HG02642 (cell line): ENCODE measurements at regions not wholly inside any gene's neighbourhood (a gene's known extent, or its start where the extent isn't known, plus 50 kb on each side); places are given as distances from the start of the nearest gene placed in this dataset.

Experiments used
- ATAC-seq: cut with Tn5 transposase; IDR thresholded peaks from one replicate; pipeline ENCODE4 v1.9.1; 2021; ENCODE audit warnings: mild to moderate bottlenecking; ENCODE audit not compliant: unreplicated experiment, poor library complexity

DNA sequence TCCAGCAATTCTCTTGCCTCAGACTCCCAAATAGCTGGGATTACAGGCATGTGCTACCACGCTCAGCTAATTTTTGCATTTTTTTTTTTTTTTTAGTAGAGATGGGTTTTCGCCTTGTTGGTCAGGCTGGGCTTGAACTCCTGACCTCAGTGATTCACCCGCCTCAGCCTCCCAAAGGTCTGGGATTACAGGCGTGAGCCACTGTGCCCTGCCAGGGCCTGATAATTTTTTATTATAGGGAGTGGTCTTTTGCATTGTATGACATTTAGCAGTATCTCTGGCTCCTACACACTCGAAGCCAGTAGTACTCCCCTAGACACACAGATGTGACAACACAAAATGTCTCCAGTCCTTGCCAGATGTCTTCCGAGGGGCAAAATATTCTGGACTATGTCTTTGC is 124.0 kb downstream of the DKK1 start:
- ATAC-seq: no peak

- ATAC-seq: no peak
Measured at GRCh38 chr10:52440612-52441285, 126.7 kb downstream of the DKK1 start.

GRCh38 chr10:52442576-52442975 is 128.5 kb downstream of the DKK1 start:
- ATAC-seq: no peak

DNA sequence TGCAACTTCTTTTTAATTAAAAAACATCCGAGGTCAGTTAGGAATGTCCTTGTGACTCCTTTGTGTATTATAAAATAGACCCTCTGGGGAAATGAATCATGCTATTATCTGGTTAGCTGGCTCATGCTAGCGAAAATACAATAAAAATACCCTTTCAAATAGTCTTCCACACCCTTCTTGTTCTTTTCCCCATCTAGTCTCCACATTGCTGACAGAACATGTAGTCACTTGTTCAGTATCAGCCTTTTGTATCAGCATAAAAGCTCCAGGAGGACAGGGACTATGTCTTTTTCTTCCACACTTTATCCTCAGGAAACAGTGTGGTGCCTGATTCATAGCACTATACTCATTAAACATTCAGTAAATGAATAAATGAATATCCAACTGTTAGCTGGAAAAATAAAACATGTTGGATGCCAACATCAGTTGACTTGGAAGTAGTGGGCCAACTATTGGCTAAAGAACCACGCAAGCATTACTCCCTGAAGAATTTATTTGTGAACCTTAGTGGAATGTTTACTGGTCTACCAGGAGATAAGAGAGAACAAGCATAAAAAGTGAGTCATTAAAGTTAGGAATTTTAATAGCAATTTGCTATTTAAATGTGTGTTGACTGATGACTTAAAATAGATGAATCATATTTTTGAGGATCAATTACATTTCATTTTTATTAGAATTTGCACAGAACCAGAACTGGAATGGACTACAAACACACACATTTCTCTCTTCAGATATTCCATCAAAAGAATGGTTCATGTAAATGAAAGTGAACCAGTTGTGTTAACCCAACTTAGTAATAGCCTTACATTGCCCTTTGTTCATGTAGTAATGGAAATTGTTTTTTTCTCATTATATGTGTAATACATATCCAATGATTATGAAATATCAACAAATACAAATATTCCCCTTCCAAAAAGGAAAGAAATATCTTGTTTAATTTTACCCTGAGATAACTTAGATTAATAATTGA is 129.6 kb downstream of the DKK1 start:
- no peak for ATAC-seq

DNA sequence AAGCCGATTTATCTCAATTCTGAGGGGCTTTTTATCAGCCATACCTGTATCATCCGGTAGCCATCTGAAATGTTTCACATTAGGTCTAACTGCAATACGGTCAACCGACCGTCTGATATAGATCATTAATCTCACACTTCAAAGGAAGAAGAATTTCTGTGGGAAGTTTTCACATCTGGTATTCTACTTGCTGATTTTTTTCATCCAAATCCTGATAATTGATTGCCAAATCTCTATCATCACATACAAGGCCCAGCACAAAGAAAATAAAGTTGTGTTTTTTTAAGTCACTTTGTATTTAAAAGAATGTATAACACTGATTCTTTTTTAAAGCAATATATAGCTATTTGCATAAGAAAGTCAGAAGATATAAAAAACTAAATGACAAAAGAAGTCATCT is 132.3 kb downstream of the DKK1 start:
- ATAC-seq: no peak

- ATAC-seq: no peak
Measured at GRCh38 chr10:52447931-52448353, 133.9 kb downstream of the DKK1 start.

GRCh38 chr10:52450762-52451291 is 136.7 kb downstream of the DKK1 start:
- ATAC-seq: no peak

DNA sequence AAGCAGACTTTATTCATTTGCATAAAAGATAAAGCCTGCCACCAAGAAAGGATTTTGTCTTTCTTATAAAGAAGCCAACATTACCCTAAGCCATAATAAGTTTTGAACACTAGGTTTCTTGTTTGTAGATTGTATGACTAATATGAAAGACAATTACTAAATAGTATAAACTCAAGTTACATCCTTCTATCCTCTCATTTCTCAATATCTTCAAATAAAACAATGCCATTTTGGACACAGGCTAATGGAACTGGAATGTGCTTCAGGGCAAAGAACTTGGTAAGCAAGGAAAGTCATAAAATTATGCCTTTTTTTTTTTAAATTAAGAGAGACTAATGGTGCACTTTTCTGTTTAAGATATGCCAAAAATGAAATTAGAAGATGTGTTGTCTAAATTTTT is 137.7 kb downstream of the DKK1 start:
- no peak for ATAC-seq

- no peak for ATAC-seq
Measured at GRCh38 chr10:52452600-52453493, 138.8 kb downstream of the DKK1 start.

DNA sequence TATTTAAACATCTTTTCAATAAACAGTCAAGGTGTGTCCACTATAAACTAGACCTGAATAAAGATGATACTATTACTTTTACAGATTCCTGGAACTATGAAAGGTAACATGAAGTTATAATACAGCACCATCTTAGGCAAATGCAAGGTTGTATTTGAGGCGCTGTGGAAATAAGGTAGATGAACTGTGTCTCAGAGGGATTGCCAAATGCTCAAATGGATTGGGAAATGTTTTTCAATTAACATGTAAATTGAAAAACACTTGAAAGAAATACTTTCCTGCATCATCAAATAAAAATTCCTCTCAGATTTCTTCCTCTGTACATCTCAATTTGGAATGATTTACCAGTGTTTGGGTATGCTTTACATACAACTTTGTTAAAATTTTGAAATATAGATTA is 139.4 kb downstream of the DKK1 start:
- no peak for ATAC-seq

GRCh38 chr10:52454491-52454890 is 140.4 kb downstream of the DKK1 start:
- ATAC-seq: no peak

GRCh38 chr10:52455098-52455497 is 141.0 kb downstream of the DKK1 start:
- ATAC-seq: no peak

DNA sequence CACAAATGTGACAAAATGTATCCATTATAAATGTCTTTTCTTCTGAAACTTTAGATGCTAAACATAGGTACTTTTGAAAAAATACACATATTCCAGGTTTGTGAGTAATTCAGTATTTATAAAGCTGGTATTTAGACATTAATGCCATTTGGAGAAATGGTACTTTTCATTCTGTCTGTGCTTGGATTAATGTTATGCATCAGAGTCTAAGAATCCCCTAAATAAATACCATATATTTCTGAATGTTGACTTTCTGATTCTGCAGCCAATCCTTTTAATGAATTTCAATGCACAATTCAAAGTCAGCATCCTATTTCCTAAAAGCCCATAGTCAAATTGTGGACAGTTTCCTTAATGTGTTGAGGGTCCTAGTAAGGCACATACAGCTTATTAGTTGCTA is 145.0 kb downstream of the DKK1 start:
- no peak for ATAC-seq

- ATAC-seq: no peak
Measured at GRCh38 chr10:52463826-52464225, 149.7 kb downstream of the DKK1 start.

- no peak for ATAC-seq
Measured at GRCh38 chr10:52464368-52465124, 150.5 kb downstream of the DKK1 start.

GRCh38 chr10:52465202-52465601 is 151.1 kb downstream of the DKK1 start:
- ATAC-seq: no peak

- ATAC-seq: peak; percentile 54
Measured at GRCh38 chr10:52466464-52466863, 152.4 kb downstream of the DKK1 start.

- ATAC-seq: no peak
Measured at GRCh38 chr10:52469970-52470705, 156.1 kb downstream of the DKK1 start.
